B cell (primary cell): ENCODE measurements at regions not wholly inside any gene's neighbourhood (a gene's known extent, or its start where the extent isn't known, plus 50 kb on each side); places are given as distances from the start of the nearest gene placed in this dataset.

Experiments
- EZH2 ChIP-seq: IDR thresholded peaks from 2 replicates; pipeline ENCODE4 v1.6.1; 2012; ENCODE audit warnings: borderline replicate concordance, low read depth, mild to moderate bottlenecking, moderate library complexity, low read length; ENCODE audit not compliant: insufficient read depth, poor library complexity, severe bottlenecking
- TF ChIP-seq, protein P1 (sequence below): fragments of 200-600 bp; IDR thresholded peaks from one replicate; pipeline ENCODE4 v1.8.0; 2022; ENCODE audit warnings: antibody characterized with exemption, mild to moderate bottlenecking

GRCh38 chr1:219753914-219754313 lies 141.0 kb upstream of the ZC3H11B start:
- TF ChIP-seq, protein P1, sequence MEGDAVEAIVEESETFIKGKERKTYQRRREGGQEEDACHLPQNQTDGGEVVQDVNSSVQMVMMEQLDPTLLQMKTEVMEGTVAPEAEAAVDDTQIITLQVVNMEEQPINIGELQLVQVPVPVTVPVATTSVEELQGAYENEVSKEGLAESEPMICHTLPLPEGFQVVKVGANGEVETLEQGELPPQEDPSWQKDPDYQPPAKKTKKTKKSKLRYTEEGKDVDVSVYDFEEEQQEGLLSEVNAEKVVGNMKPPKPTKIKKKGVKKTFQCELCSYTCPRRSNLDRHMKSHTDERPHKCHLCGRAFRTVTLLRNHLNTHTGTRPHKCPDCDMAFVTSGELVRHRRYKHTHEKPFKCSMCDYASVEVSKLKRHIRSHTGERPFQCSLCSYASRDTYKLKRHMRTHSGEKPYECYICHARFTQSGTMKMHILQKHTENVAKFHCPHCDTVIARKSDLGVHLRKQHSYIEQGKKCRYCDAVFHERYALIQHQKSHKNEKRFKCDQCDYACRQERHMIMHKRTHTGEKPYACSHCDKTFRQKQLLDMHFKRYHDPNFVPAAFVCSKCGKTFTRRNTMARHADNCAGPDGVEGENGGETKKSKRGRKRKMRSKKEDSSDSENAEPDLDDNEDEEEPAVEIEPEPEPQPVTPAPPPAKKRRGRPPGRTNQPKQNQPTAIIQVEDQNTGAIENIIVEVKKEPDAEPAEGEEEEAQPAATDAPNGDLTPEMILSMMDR: no peak
- no peak for TF ChIP-seq EZH2
